ENCODE measurements at regions not wholly inside any gene's neighbourhood (a gene's known extent, or its start where the extent isn't known, plus 50 kb on each side); places are given as distances from the start of the nearest gene placed in this dataset.

- no peak for TF ChIP-seq CTCF (IDR thresholded peaks at IDR 0.05)
- no peak for TF ChIP-seq POLR2AphosphoS5 (IDR thresholded peaks at IDR 0.05; ENCODE audit: insufficient read depth in 1 of 2, low read depth in 1 of 2)
- TF ChIP-seq POLR2A (IDR thresholded peaks at IDR 0.05): no peak
Measured at GRCh38 chr6:67722861-67723261, 912.2 kb upstream of the ADGRB3 start.

Measured in vagina (tissue), 2 donors.